ENCODE measurements at regions not wholly inside any gene's neighbourhood (a gene's known extent, or its start where the extent isn't known, plus 50 kb on each side); places are given as distances from the start of the nearest gene placed in this dataset.
"Not testable (repeated sequence)": the region's sequence is repeated elsewhere in the genome, so short reads cannot be mapped to it uniquely, and the experiment has no call there.

DNA sequence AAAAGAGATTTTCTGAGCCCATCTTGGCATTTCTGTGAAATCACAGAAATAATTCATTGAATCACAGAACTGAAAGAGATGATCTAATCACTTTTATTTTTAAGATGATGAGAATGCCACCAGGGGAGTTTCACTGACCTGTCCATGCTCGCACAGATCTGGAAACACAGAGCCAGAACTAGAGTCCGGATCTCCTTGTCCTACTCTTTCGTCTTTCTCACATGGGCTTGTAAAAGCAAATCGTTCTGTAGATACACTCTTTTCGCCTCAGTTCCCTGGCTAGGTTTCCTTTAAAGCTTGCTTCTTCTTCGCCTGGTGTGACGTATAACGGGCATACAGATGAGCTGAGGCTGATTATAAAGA is 122.5 kb upstream of the SPRED1 start:
- no peak for DNase-seq

DNA sequence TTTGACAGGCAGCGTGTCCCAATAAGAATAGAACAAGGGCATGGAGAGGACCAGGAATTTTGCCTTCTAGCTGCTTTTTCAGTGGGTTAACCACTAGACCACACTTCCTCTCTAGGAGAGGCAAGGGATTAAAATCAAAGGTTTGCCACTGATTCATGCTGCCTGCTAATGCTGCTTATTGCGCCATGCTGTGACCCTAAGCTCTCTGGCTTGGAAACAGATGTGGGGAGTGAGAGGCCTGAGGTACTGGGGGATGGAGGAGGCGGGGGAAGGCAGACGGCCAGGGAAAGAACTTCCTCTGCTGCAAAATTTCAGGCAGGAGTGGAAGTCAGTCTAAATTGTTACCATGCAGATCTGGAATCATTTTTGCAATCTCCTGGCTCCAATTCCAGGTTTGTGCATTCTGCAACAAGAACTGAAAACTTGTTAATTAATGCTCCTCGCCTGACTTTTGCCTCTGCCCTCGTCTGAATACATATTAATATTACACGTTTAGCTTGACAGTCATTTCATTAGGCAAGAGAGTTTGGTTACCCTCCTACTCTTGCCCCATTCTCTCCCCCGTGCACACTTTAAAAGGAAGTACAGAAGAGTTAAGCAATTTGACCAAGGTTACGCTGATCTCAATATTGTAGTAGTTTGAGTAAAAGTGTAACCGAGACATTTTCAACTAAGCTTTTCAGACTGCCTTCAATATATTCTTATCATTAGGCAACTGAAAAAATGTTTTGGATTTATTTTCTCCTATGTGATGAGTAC is 121.7 kb upstream of the SPRED1 start:
- no peak for DNase-seq

DNA sequence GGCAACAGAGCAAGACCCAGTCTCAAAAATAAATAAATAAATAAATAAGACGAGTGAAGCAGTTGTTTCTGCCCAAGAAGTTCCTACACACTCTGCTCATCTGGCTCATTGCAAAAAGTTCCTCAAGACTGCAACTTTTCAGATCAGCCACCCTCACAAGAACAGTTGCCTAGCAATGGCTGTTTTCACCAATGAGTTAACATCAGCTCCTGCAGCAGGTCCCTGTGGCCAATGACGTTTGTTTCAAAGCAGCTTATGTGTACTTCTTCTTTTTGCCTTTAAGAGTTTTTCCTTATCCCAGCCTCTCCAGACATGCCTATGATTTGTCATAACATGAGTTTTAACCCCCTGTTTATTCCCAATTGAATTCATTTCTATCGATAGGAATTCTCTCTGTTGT is 118.4 kb upstream of the SPRED1 start:
- no peak for DNase-seq

DNA sequence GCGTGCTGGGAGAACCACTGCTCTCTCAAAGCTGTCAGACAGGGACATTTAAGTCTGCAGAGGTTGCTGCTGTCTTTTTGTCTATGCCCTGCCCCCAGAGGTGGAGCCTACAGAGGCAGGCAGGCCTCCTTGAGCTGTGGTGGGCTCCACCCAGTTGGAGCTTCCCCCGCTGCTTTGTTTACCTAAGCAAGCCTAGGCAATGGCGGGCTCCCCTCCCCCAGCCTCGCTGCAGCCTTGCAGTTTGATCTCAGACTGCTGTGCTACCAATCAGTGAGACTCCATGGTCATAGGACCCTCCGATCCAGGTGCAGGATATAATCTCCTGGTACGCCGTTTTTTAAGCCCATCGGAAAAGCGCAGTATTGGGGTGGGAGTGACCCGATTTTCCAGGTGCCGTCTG is 110.4 kb upstream of the SPRED1 start:
- DNase-seq: not testable (repeated sequence)

DNA sequence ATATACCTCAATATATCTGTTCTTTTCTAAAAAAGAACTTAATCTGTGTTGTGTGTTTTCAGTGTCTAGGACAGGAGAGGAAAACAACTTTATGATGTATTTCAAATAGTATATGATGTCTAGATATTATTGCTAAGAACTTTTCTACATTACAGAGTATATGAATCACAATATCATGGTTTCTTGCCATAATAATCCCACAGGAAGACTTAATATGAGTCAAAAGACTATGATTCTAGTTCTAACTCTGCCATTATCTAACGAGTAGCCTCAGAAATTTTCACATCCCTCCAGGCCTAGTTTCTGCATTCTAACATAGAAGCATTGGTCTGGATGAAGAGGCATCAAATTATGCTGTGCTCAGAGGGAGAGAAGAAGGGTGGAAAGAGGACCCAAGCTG is 107.7 kb upstream of the SPRED1 start:
- DNase-seq: no peak

DNA sequence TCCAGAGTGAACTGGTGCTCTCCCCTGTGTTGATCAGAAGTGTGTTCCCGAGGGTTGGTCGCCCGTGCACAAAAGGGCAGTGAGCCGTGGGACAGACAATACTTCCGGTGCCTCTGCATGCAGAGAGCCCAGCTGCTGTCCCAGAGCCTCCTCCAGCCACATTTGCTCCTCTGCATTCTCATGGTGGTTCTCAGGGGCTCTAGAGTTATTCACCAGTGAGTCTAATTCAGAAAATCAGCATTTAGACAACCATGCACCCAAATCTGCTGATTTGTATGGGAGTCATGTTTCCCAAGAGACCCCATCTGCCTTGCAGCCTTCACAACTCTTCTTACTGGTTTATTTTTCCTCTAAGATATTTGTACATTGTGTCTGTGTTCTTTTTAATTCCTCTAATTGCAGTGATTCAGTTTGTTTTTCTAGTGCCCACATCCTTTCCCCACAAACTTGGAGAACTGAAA is 107.0 kb upstream of the SPRED1 start:
- no peak for DNase-seq

DNA sequence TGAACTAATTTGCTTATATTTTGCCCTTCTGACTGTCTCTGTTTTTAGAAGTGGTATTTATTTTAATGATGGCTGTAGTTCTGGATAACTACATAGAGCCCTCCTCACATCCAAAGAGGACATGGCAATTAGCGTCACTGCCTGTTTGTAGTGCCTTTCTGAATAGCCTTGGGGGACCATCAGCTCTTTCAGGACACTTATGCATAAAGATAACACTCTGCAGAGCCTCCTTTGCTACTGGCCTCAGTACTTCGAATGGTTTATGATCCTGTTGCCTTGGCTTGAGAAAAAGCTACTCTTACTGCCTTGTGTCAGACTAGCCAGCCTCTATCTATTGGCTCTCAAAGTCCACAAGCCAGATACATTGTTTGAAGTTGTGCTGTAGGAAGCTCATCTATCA is 105.4 kb upstream of the SPRED1 start:
- DNase-seq: no peak

DNA sequence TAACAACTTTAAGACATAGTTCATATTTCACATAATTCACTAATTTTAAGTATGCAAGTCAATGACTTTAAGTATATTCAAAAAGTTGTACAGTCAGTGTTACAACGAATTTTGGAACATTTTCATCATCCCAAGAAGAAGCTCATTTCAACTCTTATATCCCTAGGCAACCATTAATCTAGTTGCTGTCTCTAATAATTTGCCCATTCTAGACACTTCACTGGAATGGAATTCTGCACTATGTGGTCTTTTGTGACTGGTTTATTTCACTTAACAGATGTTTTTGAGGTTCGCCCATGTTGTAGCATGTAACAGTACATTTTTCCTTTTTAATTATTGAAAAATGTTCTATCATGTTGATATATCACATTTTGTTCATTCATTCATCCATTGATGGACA is 104.2 kb upstream of the SPRED1 start:
- DNase-seq: no peak

DNA sequence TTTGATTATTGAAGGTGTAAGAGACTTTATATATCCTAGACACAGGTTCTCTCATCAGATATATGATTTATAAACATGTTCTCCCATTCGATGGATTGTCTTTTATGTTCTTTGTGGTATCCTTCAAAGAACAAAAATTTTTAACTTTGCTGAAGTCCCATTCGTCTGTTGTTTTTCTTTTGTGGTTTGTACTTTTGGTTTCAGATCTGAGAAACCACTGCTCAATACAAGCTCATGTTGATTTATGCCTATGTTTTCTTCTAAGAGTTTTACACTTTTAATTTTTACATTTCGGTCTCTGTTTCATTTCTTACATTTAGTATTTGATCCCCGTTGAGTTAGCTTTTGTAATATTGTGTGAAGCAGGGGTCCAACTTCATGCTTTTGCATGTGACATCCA is 103.3 kb upstream of the SPRED1 start:
- no peak for DNase-seq

DNA sequence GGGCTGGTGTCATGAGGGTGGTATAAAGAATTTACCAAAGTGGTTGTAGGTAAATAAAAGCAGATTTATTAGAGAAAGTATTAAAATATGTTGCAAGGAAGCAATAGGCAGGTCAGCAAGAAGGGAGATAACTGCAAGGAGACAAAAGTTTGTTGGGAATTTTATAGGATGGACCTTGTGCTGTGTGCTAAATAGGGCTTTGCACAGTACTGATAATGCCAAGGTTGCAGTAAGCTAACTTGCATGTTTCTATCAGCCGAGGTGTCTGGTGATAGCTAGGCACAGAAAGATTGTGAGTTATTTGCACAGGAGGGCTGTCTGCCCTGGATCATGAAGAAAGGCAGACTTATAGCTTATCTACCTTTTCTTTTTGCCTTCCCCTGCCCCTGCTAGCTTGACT is 102.5 kb upstream of the SPRED1 start:
- DNase-seq: no peak

DNA sequence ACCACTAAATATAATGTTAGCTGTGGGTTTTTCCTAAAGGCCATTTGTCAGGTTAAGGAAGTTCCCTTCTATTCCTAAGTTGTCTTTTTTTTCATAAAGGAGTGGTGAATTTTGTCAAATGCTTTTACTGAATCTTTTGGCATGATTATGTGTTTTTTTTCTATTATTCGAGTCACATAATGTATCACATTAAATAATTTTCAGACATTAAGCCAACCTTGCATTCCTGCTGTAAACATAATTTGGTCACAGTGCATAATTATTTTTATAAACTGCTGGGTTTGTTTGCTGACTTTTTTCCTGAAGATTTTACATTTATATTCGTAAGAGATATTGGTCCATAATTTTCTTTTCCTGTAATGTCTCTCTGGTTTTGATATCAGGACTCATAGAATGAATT is 101.8 kb upstream of the SPRED1 start:
- DNase-seq: no peak

DNA sequence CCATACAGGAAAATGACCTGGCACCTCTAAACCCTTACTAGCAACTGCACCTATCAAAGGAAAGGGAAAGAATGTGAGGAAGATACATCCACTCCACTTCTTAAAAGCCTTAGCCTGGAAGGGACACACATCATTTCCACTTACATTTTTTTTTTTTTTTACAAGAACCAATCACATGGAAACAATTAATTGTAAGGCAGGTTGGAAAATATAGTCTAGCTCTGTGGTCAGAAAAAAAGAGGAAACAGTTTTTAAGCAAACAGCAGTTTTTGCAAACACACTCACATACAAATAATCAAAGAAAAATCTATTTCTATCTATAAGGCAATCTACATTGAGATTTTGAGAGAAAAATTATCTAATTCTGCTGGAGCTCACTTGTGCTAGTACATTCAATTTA is 98.9 kb upstream of the SPRED1 start:
- no peak for DNase-seq

DNA sequence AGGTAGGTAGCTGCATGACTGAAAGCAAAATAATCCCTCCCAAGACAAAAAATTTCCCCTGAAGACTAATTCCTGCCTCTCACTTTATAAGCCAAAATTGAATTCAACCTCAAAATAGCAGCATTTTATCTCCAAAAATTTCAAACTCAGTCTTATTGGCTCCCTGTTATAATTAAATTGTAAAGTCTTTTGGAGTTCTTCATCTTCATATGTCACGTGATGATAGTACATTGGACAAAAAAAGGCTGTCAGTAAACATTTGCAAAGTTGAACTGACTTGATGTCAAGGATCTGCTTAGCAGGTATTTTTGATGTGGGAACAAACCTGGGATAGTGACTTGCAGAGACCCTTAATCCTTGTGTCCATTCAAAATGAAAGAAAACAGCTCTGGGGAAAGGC is 98.4 kb upstream of the SPRED1 start:
- DNase-seq: no peak

DNA sequence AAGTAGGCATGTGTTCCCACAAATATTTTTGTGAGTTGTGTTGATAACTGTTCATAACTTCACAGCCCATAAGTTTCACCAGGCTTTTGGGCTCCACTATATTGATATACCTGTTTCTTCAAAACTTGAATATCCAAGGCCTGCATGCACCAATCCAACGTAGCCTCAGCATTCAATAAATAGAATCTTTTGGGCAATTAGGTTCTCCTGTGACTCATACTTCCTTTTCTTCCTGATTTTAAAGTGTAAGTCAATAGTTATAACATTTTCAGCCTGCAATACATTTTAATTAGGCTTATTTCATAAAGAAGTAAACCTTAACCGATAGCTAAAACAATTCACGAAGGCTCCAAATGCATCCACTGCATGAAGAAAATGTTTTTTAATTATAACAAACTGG is 97.8 kb upstream of the SPRED1 start:
- no peak for DNase-seq

DNA sequence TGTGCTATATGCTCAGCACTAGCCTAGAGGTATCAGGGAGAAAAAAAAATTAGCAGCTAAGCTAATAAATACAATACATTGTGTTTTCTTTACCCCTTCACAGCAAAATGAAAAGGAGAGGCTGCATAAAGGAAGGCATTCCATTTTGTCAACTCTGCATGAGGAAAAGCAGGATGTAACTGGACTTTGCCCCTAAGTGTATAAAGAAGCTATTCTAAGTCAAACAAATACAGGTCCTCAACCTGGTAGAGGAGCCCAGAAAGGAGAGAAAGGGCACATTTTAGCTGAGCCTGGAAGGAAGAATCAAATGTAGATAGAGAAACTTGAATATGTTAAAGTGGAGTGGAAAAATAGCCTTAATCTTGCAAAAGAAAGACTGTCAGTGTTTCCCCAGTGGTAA is 89.0 kb upstream of the SPRED1 start:
- DNase-seq: no peak

DNA sequence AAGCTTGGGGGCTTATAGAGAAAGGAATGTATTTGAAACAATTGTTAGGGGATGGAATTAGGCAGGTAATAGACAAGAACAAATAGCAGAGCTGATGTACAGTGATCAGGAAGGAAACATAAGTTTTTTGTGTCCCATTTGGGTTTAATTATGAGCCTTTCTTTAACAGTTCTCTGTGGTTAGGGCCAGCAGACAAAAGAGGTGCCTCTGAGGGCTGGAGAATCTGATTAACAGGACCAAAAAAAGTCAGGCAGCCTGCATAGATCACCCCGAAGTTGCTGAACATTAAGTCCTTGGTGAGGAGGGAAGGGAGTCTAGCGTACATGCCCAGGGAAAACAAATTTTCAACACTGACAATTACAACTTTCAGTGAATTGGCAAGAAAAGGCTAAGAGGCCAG is 88.6 kb upstream of the SPRED1 start:
- no peak for DNase-seq

DNA sequence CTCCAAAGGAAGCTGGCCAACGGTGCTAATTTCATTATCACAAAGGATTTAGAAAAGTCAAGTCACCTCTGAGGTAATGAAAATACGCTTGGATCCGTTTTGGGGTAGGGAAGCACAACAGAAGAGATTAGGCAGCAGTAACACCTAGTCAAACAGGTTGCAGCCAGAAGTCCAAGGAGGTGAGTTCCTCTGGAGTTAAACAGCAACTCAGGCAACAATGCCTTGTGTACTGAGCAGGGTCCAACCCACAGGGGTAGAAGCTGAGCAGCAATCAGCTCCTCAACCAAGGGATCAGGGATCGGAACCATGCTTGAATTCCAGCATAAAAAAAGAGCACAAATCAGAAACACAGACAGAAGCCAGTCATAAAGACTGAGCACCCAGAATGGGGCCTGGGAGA is 88.1 kb upstream of the SPRED1 start:
- no peak for DNase-seq

DNA sequence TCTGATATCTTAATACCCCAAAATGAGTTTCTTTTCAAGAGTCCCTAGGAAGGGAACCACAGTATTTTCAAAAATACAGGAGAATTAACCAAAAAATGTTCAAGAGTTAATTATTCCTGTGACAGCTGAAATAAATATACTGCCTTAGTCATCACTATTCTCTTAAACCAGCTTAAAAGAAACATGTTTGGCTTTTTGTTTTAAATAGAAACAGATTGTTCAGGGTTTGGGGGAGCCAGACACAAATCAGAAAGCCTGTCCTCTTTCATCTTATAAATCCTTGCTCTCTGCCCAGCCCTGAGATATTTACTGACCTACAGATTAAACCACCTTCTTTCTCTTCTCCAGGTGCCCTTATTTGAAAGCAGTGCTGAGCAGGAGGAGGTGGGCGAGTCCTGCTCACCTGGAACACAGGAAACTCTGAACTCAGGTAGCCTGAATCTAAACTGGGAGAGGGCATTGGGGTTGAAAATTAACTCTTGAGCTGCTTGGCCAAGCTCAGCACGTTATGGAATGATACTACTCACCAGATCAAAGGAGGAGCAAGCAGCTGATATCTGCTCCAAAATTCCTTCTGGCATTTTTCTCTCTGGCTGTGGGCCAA is 84.1 kb upstream of the SPRED1 start:
- DNase-seq: no peak

DNA sequence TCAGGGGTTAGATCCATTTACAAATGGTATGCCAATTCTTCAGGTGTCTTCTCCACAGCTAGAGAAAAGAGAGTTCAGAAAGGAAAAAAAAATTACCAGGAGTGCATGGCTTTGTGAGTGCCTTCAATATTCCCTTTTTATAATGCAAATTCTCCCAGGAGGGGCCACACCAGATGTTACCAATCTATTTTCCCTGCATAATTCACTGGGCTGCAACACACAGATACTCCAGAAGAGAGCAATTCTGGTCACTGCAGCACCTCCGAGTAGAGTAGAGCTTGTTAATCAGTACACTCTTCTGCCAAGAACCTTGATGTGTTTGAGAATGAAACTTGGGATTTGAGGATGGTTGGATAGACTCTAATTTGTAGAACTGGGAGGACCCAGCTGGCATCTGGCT is 80.7 kb upstream of the SPRED1 start:
- DNase-seq: no peak

DNA sequence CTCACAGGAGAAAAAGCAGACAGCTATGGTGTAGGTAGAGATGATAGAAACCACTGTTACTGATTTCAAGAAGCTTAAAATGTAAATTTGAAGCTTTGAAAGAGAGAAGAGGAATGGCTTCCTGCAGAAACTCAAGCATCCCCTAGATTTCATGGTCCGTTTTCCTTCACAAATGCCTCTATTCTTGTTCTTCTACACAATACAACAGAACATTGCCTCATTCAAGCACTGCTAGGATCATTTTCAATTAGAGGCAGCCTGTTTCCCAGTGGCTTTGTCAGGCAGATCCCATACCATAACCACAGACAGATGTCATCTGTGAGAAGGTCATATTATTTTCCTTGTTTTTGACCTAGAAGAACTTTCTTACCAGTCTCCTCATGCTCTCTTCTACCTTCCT is 77.9 kb upstream of the SPRED1 start:
- no peak for DNase-seq

DNA sequence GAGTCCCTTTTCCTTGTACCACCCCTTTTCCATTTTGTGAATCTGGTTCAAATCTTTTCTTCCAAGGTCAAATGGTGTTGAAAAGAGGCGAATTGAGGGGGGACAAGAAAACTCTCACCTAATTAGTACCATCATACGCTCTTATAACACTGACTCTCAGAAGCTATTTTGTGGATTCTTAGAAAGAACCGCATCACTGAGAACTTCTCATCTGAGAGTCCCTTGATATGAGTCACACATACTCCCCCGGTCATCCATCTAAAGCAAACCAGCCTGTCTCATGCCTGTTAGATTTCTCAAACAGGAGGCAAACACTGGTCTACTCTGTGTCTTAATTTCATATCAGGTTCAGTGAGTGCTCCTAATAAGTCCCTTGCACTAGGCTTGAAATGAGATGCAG is 76.5 kb upstream of the SPRED1 start:
- no peak for DNase-seq

DNA sequence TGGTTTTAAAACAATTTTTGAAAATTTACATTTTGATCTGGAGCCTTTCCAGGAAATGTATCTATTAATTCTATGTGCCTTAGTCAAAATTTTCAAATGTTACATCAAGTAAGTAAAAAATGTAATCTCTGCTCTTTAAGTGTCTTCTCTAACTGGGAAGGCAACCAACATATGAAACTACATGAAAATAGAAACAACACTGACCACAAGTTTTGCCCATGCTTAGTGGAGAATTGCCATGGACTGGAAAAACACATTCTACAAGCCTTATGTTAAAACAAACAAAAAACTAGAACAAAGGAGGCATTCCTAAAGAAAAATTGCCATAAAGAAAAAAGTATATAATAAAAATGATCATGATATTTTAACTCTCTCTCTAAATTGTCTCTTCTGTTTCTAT is 75.9 kb upstream of the SPRED1 start:
- no peak for DNase-seq

DNA sequence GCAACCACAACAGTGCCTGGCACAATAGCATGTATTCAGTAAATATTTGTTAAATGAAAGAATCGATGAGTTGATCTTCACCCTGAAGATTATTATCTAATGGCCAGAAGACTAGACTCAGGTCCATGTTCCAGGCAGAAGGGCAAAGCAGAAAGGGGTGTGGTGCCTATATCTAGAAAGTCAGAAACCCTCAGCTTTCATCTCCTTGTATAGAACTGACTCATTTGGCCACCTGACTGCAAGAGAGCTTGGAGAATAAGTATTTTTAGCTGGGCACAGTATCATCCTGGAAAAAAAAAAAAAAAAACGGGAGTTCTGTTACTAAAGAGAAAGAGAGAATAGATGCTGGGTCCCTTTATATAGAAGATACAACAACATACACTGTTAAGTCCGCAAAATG is 69.7 kb upstream of the SPRED1 start:
- no peak for DNase-seq

DNA sequence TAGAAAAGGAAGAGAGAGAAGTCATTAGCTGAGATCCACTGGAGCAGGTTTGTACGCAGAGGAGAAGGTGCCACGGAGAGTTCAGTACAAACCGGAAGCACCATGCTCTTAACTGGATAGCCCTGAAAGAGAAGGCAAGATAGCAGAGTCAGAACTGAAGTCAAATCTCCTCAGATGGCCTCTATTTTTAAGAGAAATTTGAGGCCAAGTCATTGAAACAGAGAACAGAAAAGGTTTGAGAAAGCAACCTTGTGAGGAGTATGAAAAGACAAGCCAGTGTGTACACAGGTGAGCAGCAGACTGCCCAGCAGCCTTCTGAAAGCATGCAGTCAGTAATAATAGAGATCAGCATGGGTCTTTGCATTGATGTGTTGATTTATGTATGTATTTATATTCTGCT is 66.1 kb upstream of the SPRED1 start:
- DNase-seq: no peak

DNA sequence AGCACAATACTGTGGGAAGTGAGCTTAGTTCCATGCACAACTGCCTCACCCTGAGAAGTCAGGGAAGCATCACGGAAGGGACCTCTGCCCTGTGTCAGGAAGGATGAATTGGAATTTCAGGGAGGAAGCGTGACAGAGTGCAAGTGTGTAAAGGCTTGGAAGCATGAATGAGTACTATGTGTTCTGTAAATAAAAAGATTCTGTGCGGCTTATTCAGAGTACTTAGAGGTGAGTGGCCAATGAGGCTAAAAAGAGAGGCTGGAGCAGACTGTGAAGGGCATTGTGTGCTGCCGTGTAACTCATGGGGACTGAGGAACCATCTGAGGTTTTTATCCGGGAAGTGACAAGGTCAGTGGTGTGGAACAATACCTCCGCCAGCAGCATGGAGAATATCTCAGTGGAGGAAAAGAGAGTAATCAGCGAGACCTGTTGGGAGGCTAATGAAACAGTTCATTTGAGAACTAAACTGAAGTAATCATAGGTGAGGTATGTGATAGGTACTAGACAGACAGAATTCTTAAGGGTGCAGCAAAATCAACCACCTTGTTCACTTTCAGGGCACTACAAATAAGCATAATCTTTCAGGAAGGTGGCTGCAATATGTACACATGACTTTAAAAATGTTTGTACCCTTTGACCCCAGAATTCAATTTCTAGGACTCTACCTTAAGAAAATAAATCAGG is 64.9 kb upstream of the SPRED1 start:
- no peak for DNase-seq
